DLD1 (cell line): ENCODE measurements at regions not wholly inside any gene's neighbourhood (a gene's known extent, or its start where the extent isn't known, plus 50 kb on each side); places are given as distances from the start of the nearest gene placed in this dataset.
"Not testable (repeated sequence)": the region's sequence is repeated elsewhere in the genome, so short reads cannot be mapped to it uniquely, and the experiment has no call there.

ENCODE experiments used
- in situ Hi-C: cut with HindIII; loops from 2 replicates; pipeline ENCODE4 v1.10.0; 2017; ENCODE audit warnings: low sequenced_read_pairs

GRCh38 chr10:33630761-33631160, 296.3 kb upstream of the NRP1 start:
- in situ Hi-C loops: no loop called here

GRCh38 chr10:33627611-33628010, 293.1 kb upstream of the NRP1 start:
- in situ Hi-C loops: no loop called here

- in situ Hi-C loops: no loop called here
Measured at GRCh38 chr10:33626798-33627466, 292.5 kb upstream of the NRP1 start.

- in situ Hi-C loops: no loop called here
Measured at GRCh38 chr10:33623669-33624068, 289.2 kb upstream of the NRP1 start.

- in situ Hi-C loops: no loop called here
Measured at GRCh38 chr10:33621101-33621500, 286.6 kb upstream of the NRP1 start.

GRCh38 chr10:33618196-33618595, 283.7 kb upstream of the NRP1 start:
- in situ Hi-C loops: no loop called here

- in situ Hi-C loops: no loop called here
Measured at GRCh38 chr10:33617381-33618080, 283.1 kb upstream of the NRP1 start.

- in situ Hi-C loops: no loop called here
Measured at GRCh38 chr10:33616956-33617355, 282.5 kb upstream of the NRP1 start.

- in situ Hi-C loops: no loop called here
Measured at GRCh38 chr10:33612551-33612950, 278.1 kb upstream of the NRP1 start.

- in situ Hi-C loops: no loop called here
Measured at GRCh38 chr10:33612116-33612515, 277.6 kb upstream of the NRP1 start.

- in situ Hi-C loops: no loop called here
Measured at GRCh38 chr10:33611423-33611822, 277.0 kb upstream of the NRP1 start.

- in situ Hi-C loops: no loop called here
Measured at GRCh38 chr10:33609546-33609945, 275.1 kb upstream of the NRP1 start.

GRCh38 chr10:33602278-33602677, 267.8 kb upstream of the NRP1 start:
- in situ Hi-C loops: no loop called here

GRCh38 chr10:33600381-33600780, 265.9 kb upstream of the NRP1 start:
- in situ Hi-C loops: no loop called here

- in situ Hi-C loops: no loop called here
Measured at GRCh38 chr10:33596422-33596821, 262.0 kb upstream of the NRP1 start.

GRCh38 chr10:33594475-33594874, 260.0 kb upstream of the NRP1 start:
- in situ Hi-C loops: no loop called here

- in situ Hi-C loops: loop anchor here (5.0 kb wide), 1 partner anchor 88 kb away; no protein-coding TSS in a partner anchor
Measured at GRCh38 chr10:33588974-33589600, 254.6 kb upstream of the NRP1 start.

GRCh38 chr10:33584596-33584995, 250.1 kb upstream of the NRP1 start:
- in situ Hi-C loops: not testable (repeated sequence)

GRCh38 chr10:33579996-33580395, 245.5 kb upstream of the NRP1 start:
- in situ Hi-C loops: no loop called here

GRCh38 chr10:33573606-33574005, 239.1 kb upstream of the NRP1 start:
- in situ Hi-C loops: no loop called here

GRCh38 chr10:33571616-33572015, 237.1 kb upstream of the NRP1 start:
- in situ Hi-C loops: no loop called here

GRCh38 chr10:33570495-33570894, 236.0 kb upstream of the NRP1 start:
- in situ Hi-C loops: no loop called here
